MM.1S (cell line): ENCODE measurements at regions not wholly inside any gene's neighbourhood (a gene's known extent, or its start where the extent isn't known, plus 50 kb on each side); places are given as distances from the start of the nearest gene placed in this dataset.

Experiments
- DNase-seq: peaks from one replicate; pipeline ENCODE4 v3.0.0-alpha.2; 2015
- H2AFZ ChIP-seq: fragments of 300-600 bp; sonication (generic); 2 replicates; pipeline ENCODE4 v1.6.0; 2016; ENCODE audit warnings: antibody characterized with exemption, low read length
- H3F3A ChIP-seq: fragments of 300-600 bp; sonication (generic); 2 replicates; pipeline ENCODE4 v1.6.1; 2016; ENCODE audit warnings: mild to moderate bottlenecking, antibody characterized with exemption, low read length, moderate library complexity, mixed read lengths; ENCODE audit not compliant: insufficient read depth
- H3K27ac ChIP-seq: fragments of 300-600 bp; sonication (generic); 2 replicates; pipeline ENCODE4 v1.5.1; 2016; ENCODE audit warnings: mild to moderate bottlenecking, low read length
- H3K27me3 ChIP-seq: fragments of 300-600 bp; sonication (generic); replicated peaks from 2 replicates; pipeline ENCODE4 v1.6.0; 2016; ENCODE audit warnings: low read length; ENCODE audit not compliant: insufficient read depth
- H3K36me3 ChIP-seq: fragments of 300-600 bp; sonication (generic); replicated peaks from 2 replicates; pipeline ENCODE4 v1.6.1; 2016; ENCODE audit warnings: mild to moderate bottlenecking, low read length, mixed read lengths; ENCODE audit not compliant: insufficient read depth
- H3K4me1 ChIP-seq: fragments of 300-600 bp; sonication (generic); 2 replicates; pipeline ENCODE4 v1.6.1; 2016; ENCODE audit warnings: low read length, mixed read lengths
- H3K4me2 ChIP-seq: fragments of 300-600 bp; sonication (generic); 2 replicates; pipeline ENCODE4 v1.6.0; 2016; ENCODE audit warnings: low read depth, low read length
- H3K4me3 ChIP-seq: fragments of 300-600 bp; sonication (generic); 2 replicates; pipeline ENCODE4 v1.5.1; 2016; ENCODE audit warnings: low read length, mixed read lengths
- H3K79me2 ChIP-seq: fragments of 300-600 bp; sonication (generic); 2 replicates; pipeline ENCODE4 v1.6.1; 2016; ENCODE audit warnings: mixed run types, low read length, mixed read lengths
- H3K9ac ChIP-seq: fragments of 300-600 bp; sonication (generic); 2 replicates; pipeline ENCODE4 v1.6.1; 2016; ENCODE audit warnings: low read length, mixed read lengths
- H3K9me2 ChIP-seq: fragments of 300-600 bp; sonication (generic); replicated peaks from 2 replicates; pipeline ENCODE4 v1.6.1; 2016; ENCODE audit warnings: mild to moderate bottlenecking, low read length, mixed read lengths; ENCODE audit not compliant: insufficient read depth
- H3K9me3 ChIP-seq: fragments of 300-600 bp; sonication (generic); replicated peaks from 2 replicates; pipeline ENCODE4 v1.6.1; 2016; ENCODE audit warnings: mild to moderate bottlenecking, low read length, mixed read lengths; ENCODE audit not compliant: insufficient read depth
- H4K20me1 ChIP-seq: fragments of 300-600 bp; sonication (generic); 2 replicates; pipeline ENCODE4 v1.6.1; 2016; ENCODE audit warnings: mild to moderate bottlenecking, low read length, moderate library complexity, mixed read lengths; ENCODE audit not compliant: insufficient read depth
- CTCF ChIP-seq: fragments of 300-600 bp; sonication (generic); IDR thresholded peaks from 2 replicates; pipeline ENCODE4 v1.5.1; 2016; ENCODE audit warnings: antibody characterized with exemption, low read length, mixed read lengths
- EZH2 ChIP-seq: fragments of 300-600 bp; sonication (generic); optimal IDR thresholded peaks from 2 replicates; pipeline ENCODE3; 2017; ENCODE audit warnings: low read depth, mild to moderate bottlenecking, antibody characterized with exemption, low read length, mixed read lengths
- EZH2phosphoT487 ChIP-seq: fragments of 300-600 bp; sonication (generic); IDR thresholded peaks from 2 replicates; pipeline ENCODE4 v1.6.1; 2018; ENCODE audit warnings: antibody characterized with exemption, low read length

GRCh38 chr4:149234798-149235197 is 580.8 kb downstream of the IQCM start:
- Histone ChIP-seq H3K9me3 (no peaks in the 10 kb centered on the region), H3K36me3 (no peaks in the 10 kb centered on the region), H3K9ac (no peak overlapping the region), H3K9me2 (no peaks in the 10 kb centered on the region), H3F3A (no peaks in the 10 kb centered on the region), H3K4me3 (no peak overlapping the region), H3K4me2 (no peak overlapping the region), H4K20me1 (no peaks in the 10 kb centered on the region), H2AFZ (no peak overlapping the region), H3K27me3 (no peaks in the 10 kb centered on the region), H3K79me2 (no peaks in the 10 kb centered on the region), H3K27ac (no peak overlapping the region), H3K4me1 (no peaks in the 10 kb centered on the region)
- TF ChIP-seq EZH2 (no peak), CTCF (no peak), EZH2phosphoT487 (no peak)
- DNase-seq, result no peak

- H3K27me3 ChIP-seq, result no peaks in the 10 kb centered on the region
- H3K36me3 ChIP-seq, result no peaks in the 10 kb centered on the region
- no peaks in the 10 kb centered on the region for H3K79me2 ChIP-seq
- H3K27ac ChIP-seq, result no peak overlapping the region
- no peak overlapping the region for H3K4me2 ChIP-seq
- no peak overlapping the region for H3K4me3 ChIP-seq
- no peak for DNase-seq
- H3F3A ChIP-seq, result no peaks in the 10 kb centered on the region
- no peaks in the 10 kb centered on the region for H3K9me3 ChIP-seq
- H3K9ac ChIP-seq, result no peak overlapping the region
- no peak overlapping the region for H2AFZ ChIP-seq
- no peaks in the 10 kb centered on the region for H3K9me2 ChIP-seq
- TF ChIP-seq EZH2phosphoT487 (no peak), EZH2 (no peak), CTCF (no peak)
- no peaks in the 10 kb centered on the region for H4K20me1 ChIP-seq
- no peaks in the 10 kb centered on the region for H3K4me1 ChIP-seq
Measured at GRCh38 chr4:149223659-149224058, 592.0 kb downstream of the IQCM start.

- no peak overlapping the region for H3K4me2 ChIP-seq
Measured at GRCh38 chr4:149218672-149219071, 597.0 kb downstream of the IQCM start.

More at GRCh38 chr4:149218672-149219071, 597.0 kb downstream of the IQCM start:
- no peaks in the 10 kb centered on the region for H4K20me1 ChIP-seq
- no peak overlapping the region for H2AFZ ChIP-seq
- DNase-seq, result no peak
- TF ChIP-seq CTCF (no peak), EZH2phosphoT487 (no peak), EZH2 (no peak)
- H3K4me3 ChIP-seq, result no peak overlapping the region
- H3K79me2 ChIP-seq, result no peaks in the 10 kb centered on the region
- no peaks in the 10 kb centered on the region for H3K4me1 ChIP-seq
- H3K9ac ChIP-seq, result no peak overlapping the region
- no peaks in the 10 kb centered on the region for H3K9me3 ChIP-seq
- H3K36me3 ChIP-seq, result no peaks in the 10 kb centered on the region
- no peaks in the 10 kb centered on the region for H3F3A ChIP-seq
- H3K27me3 ChIP-seq, result no peaks in the 10 kb centered on the region
- no peaks in the 10 kb centered on the region for H3K9me2 ChIP-seq
- H3K27ac ChIP-seq, result no peak overlapping the region
